IPS DF 6.9 (cell line): ENCODE measurements at regions not wholly inside any gene's neighbourhood (a gene's known extent, or its start where the extent isn't known, plus 50 kb on each side); places are given as distances from the start of the nearest gene placed in this dataset.
"Not testable (repeated sequence)": the region's sequence is repeated elsewhere in the genome, so short reads cannot be mapped to it uniquely, and the experiment has no call there.

Source experiments
- DNase-seq: peaks from one replicate; pipeline ENCODE4 v3.0.0-alpha.2; 2013; ENCODE audit warnings: low read depth, low spot score
- H3K27ac ChIP-seq: one replicate; pipeline ENCODE4 v1.5.1; 2013; ENCODE audit warnings: low read length, control low read depth
- H3K27me3 ChIP-seq: 2 replicates; pipeline ENCODE4 v1.6.1; 2013; ENCODE audit warnings: mild to moderate bottlenecking, low read length; ENCODE audit not compliant: control insufficient read depth, insufficient read depth
- H3K36me3 ChIP-seq: 2 replicates; pipeline ENCODE4 v1.6.1; 2013; ENCODE audit warnings: low read length; ENCODE audit not compliant: control insufficient read depth, insufficient read depth
- H3K4me1 ChIP-seq: 2 replicates; pipeline ENCODE4 v1.6.1; 2013; ENCODE audit warnings: low read length; ENCODE audit not compliant: control insufficient read depth, insufficient read depth
- H3K4me3 ChIP-seq: 2 replicates; pipeline ENCODE4 v1.5.1; 2013; ENCODE audit warnings: mild to moderate bottlenecking, low read length
- H3K9me3 ChIP-seq: 2 replicates; pipeline ENCODE4 v1.6.1; 2013; ENCODE audit warnings: low read length, inconsistent platforms; ENCODE audit not compliant: control insufficient read depth, insufficient read depth
- WGBS: extraction: QIAGEN DNeasy Blood & Tissue Kit; methylation state at CpG from one replicate; pipeline ENCODE4 v1.1.7; 2013; ENCODE audit warnings: mixed read lengths, missing lambda C conversion rate; ENCODE audit not compliant: insufficient read length, insufficient coverage; 5-methylcytosine and 5-hydroxymethylcytosine counted together

- Histone ChIP-seq H3K4me1 (no peaks in the 10 kb centered on the region), H3K27me3 (no peaks in the 10 kb centered on the region), H3K9me3 (no peaks in the 10 kb centered on the region; the same call in 1 of the 2 replicates), H3K4me3 (no peak overlapping the region), H3K36me3 (no peaks in the 10 kb centered on the region), H3K27ac (no peak overlapping the region)
- no CpG with 5 or more reads among the region's 3 CpGs for WGBS
- DNase-seq: no peak
These were observed 410.3 kb downstream of the DTWD2 start for GRCh38 chr5:118578093-118578492.

GRCh38 chr5:118577621-118578020 lies 410.7 kb downstream of the DTWD2 start:
- H3K36me3 ChIP-seq: no peaks in the 10 kb centered on the region
- no CpG with 5 or more reads among the region's 1 CpG for WGBS
- H3K4me1 ChIP-seq: no peaks in the 10 kb centered on the region
- no peak overlapping the region for H3K4me3 ChIP-seq
- H3K27ac ChIP-seq: no peak overlapping the region
- no peak for DNase-seq
- no peaks in the 10 kb centered on the region for H3K27me3 ChIP-seq
- no peaks in the 10 kb centered on the region; the same call in 1 of the 2 replicates for H3K9me3 ChIP-seq

- not testable (repeated sequence) for H3K9me3 ChIP-seq, DNase-seq, H3K4me1 ChIP-seq, H3K4me3 ChIP-seq, H3K36me3 ChIP-seq, H3K27ac ChIP-seq, H3K27me3 ChIP-seq
- WGBS: no CpG with 5 or more reads among the region's 2 CpGs
These were observed 418.1 kb downstream of the DTWD2 start for GRCh38 chr5:118570276-118570675.

GRCh38 chr5:118569596-118569995 lies 418.8 kb downstream of the DTWD2 start:
- no CpG with 5 or more reads among the region's 1 CpG for WGBS
- not testable (repeated sequence) for H3K4me3 ChIP-seq, H3K36me3 ChIP-seq, DNase-seq, H3K9me3 ChIP-seq, H3K27ac ChIP-seq, H3K4me1 ChIP-seq, H3K27me3 ChIP-seq

- no CpG with 5 or more reads among the region's 12 CpGs for WGBS
- Histone ChIP-seq H3K36me3 (no peaks in the 10 kb centered on the region), H3K27ac (no peak overlapping the region), H3K27me3 (no peaks in the 10 kb centered on the region), H3K9me3 (no peaks in the 10 kb centered on the region), H3K4me1 (no peaks in the 10 kb centered on the region), H3K4me3 (no peak overlapping the region)
- DNase-seq: no peak
These were observed 422.9 kb downstream of the DTWD2 start for GRCh38 chr5:118565335-118565971.

- no peaks in the 10 kb centered on the region for H3K36me3 ChIP-seq
- WGBS: no CpG with 5 or more reads among the region's 3 CpGs
- no peaks in the 10 kb centered on the region for H3K9me3 ChIP-seq
- H3K27me3 ChIP-seq: no peaks in the 10 kb centered on the region
- no peak for DNase-seq
- no peak overlapping the region for H3K27ac ChIP-seq
- H3K4me3 ChIP-seq: no peak overlapping the region
- H3K4me1 ChIP-seq: no peaks in the 10 kb centered on the region; the same call in 1 of the 2 replicates
These were observed 426.4 kb downstream of the DTWD2 start for GRCh38 chr5:118561971-118562370.

GRCh38 chr5:118561235-118561634 lies 427.1 kb downstream of the DTWD2 start:
- H3K9me3 ChIP-seq: no peaks in the 10 kb centered on the region
- DNase-seq: no peak
- H3K36me3 ChIP-seq: no peaks in the 10 kb centered on the region

GRCh38 chr5:118558871-118559270 lies 429.5 kb downstream of the DTWD2 start:
- Histone ChIP-seq H3K4me3 (no peak overlapping the region), H3K27ac (no peak overlapping the region), H3K36me3 (no peaks in the 10 kb centered on the region), H3K9me3 (no peaks in the 10 kb centered on the region), H3K27me3 (no peaks in the 10 kb centered on the region), H3K4me1 (peaks cover 1% of the 10 kb centered on the region; the same call in 1 of the 2 replicates)
- DNase-seq: no peak
- WGBS: no CpG with 5 or more reads among the region's 1 CpG

More at GRCh38 chr5:118561235-118561634, 427.1 kb downstream of the DTWD2 start:
- no peaks in the 10 kb centered on the region for H3K27me3 ChIP-seq
- H3K4me3 ChIP-seq: no peak overlapping the region
- no peaks in the 10 kb centered on the region; the same call in 1 of the 2 replicates for H3K4me1 ChIP-seq
- H3K27ac ChIP-seq: no peak overlapping the region

- no peak overlapping the region for H3K4me3 ChIP-seq
- WGBS: no CpG with 5 or more reads among the region's 4 CpGs
- DNase-seq: no peak
- no peaks in the 10 kb centered on the region for H3K36me3 ChIP-seq
- H3K27ac ChIP-seq: no peak overlapping the region
- peaks cover 1% of the 10 kb centered on the region; the same call in 1 of the 2 replicates for H3K4me1 ChIP-seq
- H3K27me3 ChIP-seq: no peaks in the 10 kb centered on the region
- H3K9me3 ChIP-seq: no peaks in the 10 kb centered on the region
These were observed 431.1 kb downstream of the DTWD2 start for GRCh38 chr5:118557251-118557661.

GRCh38 chr5:118556792-118557191 lies 431.6 kb downstream of the DTWD2 start:
- Histone ChIP-seq H3K9me3 (no peaks in the 10 kb centered on the region), H3K4me3 (no peak overlapping the region), H3K27me3 (no peaks in the 10 kb centered on the region), H3K27ac (no peak overlapping the region), H3K4me1 (peaks cover 1% of the 10 kb centered on the region; the same call in 1 of the 2 replicates), H3K36me3 (no peaks in the 10 kb centered on the region)
- no CpG with 5 or more reads among the region's 5 CpGs for WGBS
- no peak for DNase-seq

GRCh38 chr5:118555727-118556126 lies 432.6 kb downstream of the DTWD2 start:
- H3K4me1 ChIP-seq: peaks cover 1% of the 10 kb centered on the region; the same call in 1 of the 2 replicates
- no peak overlapping the region for H3K27ac ChIP-seq
- no CpG with 5 or more reads among the region's 2 CpGs for WGBS

More at GRCh38 chr5:118555727-118556126, 432.6 kb downstream of the DTWD2 start:
- H3K9me3 ChIP-seq: no peaks in the 10 kb centered on the region
- H3K36me3 ChIP-seq: no peaks in the 10 kb centered on the region
- no peak overlapping the region for H3K4me3 ChIP-seq
- H3K27me3 ChIP-seq: no peaks in the 10 kb centered on the region
- DNase-seq: no peak
